HG02885 (cell line): ENCODE measurements at regions not wholly inside any gene's neighbourhood (a gene's known extent, or its start where the extent isn't known, plus 50 kb on each side); places are given as distances from the start of the nearest gene placed in this dataset.

ENCODE experiments used
- ATAC-seq: cut with Tn5 transposase; IDR thresholded peaks from one replicate; pipeline ENCODE4 v1.9.1; 2021; ENCODE audit warnings: mild to moderate bottlenecking; ENCODE audit not compliant: unreplicated experiment, poor library complexity

DNA sequence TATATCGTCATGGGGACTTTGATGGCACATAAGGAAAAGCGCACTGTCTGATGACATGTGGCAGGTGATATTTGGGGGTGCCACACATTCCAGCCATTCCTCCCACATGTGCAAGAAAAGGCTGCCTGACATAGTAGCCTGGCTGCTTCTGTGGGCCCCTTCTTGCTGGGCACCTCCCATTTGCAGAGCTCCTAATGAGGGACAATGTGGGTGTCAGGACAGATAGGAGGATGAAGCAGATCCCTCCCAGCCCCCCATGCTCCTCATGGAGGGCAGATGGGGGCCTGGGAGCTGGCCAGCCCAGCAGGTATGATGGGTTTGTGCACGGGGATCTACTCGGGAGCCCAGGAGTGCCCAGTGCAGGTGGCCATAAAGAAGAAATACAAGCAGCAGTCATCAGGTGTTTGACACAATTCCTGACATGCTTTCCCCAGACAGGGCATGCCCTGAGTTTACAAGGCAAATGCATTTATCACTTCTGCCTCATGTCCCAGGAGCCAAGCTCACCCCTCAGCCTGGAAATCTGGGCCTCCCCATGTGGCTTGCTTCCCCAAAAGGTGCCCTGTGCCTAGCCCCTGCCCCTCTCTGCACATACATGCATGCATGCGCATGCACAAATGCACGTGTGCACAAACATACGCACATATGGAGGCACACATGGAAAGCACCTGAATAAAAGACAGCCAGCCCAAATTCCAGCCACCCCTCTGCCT lies 260.6 kb upstream of the RPL38 start:
- no peak for ATAC-seq

DNA sequence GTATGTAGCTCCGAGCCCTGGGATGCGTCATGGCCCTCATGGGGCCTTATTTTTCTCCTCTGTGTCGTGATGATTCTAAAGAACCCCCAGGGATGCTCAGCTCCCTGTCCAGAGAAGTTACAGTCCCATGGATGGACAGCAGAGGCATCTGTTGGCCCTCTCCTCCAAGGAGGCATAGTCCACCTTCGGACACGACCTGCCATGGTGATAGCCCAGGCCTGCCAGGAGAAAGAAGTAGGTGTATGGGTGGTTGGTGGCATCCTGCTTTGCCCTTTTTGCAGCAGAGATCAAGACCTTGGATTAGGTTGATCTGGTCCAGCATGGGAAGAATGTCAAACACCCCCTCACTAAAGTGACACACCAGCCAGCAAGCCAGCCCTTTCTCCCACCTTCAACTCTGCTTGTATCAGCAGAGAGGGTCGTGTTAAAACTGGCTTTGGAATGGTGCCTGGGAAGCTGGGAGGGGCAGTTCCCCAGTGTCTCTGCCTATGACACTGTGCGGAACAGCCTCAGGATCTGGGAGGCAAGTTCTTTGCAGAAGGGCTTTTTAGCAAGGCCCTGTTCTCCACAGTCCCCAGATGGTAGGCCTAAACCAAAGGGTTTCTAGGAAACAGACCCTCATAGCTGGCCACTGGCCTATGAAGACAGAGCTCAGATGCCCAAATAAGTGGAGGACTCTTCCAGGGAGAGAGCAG lies 259.9 kb upstream of the RPL38 start:
- ATAC-seq = no peak

DNA sequence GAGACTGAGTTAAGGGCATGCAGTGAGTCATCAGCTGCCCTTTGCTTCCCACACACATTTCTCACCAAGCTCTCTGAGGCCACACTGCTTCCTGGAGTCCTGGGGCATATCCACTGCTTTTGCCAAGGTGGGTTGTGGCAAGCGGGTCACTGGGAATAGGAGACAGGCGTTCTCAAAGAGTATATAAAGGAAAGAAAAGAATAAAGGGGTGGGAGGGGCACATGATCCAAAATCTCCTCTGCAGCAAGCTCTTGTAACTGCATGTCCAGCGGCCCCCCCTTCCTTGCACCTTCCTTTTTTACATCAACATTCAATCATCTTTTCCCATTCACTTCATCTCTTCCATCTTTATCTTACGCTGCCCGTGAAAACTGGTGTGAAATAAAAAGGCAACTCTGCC lies 259.1 kb upstream of the RPL38 start:
- ATAC-seq = no peak

DNA sequence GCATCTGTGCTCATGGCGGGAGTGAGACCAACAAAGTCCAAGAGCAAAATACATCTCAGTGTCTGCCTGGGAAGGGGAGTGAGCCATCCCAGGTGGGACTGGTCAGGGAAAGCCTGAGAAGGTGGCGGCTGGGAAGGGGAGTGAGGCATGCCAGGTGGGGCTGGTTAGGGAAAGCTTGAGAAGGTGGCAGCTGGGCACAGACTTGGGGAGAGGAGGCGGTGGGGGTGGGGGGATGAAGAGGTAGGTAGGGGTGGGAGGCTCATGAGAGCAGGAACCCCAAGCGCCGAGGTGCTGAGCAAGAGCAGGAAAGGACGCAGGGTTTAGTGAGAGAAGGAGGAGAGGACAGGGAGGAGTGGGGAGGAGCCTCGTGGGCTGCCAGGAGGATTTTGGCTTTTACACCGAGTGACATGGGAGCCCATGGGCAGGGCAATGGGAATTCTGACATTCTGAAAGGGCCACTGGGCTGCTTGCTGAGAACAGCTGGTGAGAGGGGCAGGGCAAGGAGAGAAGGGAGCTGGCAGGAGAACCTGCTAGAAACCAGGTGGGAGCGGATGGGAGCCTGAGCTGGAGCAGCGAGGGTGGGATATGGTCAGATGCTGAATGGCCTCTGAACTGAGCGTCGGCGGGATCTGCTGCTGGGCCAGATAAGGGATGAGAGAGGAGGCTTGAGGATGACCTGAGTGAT lies 256.1 kb upstream of the RPL38 start:
- no peak for ATAC-seq

DNA sequence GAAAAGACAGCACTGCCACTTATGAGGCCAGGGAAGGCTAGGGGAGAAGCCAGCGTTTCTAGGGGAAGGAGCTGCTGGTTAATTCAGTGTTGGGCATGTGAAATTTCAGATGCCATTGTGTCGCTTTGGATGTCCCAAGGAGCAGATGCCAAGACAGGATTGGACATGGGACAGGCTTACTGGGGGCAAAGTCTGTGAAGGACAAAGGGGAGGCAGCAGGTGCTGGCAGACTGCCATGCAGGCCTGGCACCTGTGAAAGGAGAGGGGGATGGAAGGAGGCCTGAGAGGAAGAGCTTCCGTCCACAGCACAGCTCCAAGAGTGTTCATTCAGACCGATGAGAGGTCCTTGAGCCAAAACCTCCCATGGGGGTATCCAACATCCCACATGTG lies 255.5 kb upstream of the RPL38 start:
- no peak for ATAC-seq

DNA sequence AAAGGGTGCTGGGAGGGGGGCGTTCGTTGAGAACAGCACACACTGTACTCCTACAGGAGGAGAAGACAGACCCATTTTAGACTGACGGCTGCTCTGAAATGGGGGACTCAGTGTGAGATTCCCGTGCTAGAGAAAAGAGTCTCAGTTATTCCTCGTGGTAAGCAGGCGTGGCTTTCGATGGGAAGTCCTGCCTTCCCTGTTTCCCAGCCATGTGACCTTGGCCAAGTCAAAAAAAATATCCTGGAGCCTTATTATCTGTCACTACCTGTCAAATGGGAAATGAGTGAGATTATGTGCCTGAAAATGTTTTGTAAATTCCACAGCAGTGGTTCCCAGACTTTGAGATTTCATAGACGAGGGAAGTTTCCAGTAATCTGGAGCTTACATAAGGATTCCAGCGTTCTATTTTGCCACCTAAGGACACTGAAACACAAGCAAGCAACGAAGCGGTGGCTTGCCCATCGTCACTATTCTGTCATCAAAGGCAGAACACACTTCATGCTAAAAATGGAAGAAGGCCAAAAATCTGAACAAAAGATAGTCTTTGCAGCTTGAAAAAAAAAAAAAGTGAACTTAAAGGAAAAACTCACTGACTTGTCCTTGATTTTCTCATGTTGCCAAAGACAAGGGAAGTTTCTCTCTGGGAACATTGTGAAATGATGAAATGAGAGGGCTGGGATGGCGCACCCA lies 253.4 kb upstream of the RPL38 start:
- ATAC-seq = no peak

DNA sequence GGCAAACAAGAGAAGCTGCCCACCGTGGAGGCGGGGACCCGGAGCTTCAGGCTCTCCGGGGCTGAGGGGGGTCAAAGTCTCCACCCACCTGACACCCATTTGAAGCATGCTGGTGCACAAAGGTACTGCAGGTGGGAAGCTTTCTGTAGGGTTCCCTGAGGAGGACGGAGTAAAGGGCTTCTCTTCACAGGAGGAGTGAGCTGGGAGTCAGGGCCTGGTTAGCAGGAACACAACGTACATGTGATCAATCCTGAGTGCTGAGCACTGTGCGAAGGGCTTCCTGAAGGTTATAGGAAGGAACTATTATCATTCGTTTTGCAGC lies 252.9 kb upstream of the RPL38 start:
- no peak for ATAC-seq

DNA sequence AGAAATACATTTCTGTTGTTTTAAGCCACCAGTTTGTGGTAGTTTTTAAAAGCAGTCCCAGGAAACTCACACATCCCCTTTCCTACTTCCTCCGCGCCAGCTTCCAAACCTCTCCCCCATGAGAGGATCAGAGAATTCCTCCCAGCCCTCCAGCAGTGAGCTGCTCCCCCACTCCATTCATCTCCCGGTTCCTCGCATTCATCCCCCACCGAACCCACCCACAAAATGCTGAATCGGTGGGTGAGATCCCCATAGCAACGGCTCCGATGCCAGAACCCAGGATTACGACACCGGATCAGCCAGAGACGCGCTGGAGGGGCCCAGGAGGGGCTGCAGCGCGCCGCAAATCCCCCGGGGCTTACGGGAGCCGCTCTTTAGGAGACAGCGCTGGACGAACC lies 251.4 kb upstream of the RPL38 start:
- ATAC-seq = no peak

DNA sequence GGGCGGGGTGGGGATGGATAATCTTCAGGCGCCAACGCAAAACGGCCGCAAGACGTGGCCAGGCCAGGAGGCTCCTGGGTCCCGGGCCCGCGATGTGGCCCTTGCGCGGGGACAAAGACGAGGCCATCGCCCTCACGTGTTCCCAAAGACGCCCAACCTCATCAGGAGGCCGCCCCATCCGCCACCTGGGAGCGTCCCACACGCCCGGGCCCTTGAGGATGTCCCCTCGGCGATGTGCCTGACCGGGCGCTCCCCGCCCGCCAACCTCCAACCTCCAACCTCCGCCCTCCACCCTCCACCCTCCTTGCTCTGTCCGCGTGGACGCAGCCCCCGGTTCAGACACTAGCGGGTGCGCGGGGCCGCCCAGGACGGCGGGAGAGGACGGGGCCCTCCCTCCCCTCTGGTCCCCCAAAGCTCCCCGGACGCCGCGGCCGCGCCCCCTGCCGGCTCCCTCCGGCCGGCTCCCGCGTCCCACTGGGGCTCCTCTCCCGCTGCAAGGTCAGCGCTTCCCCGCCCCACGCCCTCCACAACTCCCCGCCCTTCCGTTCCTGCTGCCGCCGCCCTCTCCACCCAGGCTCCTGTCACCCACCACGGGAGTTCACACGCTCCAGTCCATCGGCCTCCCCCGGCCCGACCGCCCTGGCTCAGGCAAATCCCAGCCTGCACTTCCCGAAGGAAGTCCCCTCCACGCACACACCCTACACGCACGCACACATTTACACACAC lies 250.8 kb upstream of the RPL38 start:
- no peak for ATAC-seq

DNA sequence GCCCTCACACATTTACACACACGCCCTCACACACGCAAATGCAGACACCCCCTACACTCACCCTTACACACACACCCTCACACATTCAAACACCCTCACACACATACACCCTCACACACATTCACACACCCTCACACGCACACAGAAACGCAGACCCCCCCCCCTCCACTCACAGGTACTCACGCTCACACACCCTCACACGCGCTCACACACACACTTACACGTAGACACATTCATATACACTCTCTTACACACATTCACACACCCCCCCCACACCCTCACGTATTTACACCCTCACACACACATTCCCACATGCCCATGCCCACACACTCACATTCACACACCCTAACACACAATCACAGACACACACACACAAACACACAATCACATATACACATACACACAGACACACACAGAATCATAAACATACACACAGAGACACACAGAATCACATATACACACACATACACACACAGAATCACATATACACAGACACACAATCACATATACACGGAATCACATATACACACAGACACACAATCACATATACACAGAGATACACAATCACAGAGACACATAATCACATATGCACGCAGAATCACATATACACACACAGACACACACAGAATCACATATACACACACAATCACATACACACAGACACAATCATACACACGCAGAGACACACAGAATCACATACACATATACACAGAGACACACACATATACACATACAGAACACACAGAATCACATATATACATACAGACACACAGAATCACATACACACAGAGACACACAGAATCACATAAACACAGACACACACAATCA lies 250.1 kb upstream of the RPL38 start:
- no peak for ATAC-seq

DNA sequence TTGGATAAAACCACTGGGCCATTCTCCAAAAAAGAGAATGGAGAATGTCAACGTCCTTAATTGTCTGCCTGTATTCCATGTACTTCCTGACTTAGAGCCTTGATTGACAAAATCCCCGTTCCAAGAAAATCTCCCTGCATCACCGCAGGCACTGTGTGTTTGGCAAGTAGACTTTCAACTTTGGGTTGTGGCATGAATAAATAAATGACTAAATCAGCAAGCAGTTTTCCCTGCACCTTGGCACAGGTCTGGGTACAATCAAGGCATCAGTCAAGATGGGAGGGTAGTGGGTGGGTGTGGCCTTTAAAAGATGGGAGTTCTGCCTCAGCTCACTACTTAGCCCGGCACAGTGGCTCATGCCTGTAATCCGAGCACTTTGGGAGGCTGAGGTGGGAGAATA lies 248.5 kb upstream of the RPL38 start:
- no peak for ATAC-seq

DNA sequence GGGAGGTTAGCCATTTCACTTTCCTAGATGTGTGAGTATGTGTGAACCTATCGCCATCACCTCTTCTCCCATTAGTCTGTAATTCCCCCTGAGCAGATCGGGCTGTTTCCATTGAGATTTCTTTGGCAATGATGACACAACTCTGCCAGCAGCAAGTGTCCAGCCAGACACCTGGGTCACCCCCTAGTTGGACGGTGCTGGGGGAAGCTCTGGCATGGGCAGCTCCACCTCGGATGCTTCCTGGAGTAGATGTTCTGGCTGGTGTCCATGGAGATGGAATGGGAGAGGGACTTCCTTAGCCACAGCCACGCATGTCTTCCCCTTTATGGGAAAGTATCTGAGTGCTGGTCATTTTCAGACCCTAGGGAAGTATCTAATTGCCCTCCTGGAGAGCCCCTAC lies 247.9 kb upstream of the RPL38 start:
- ATAC-seq = no peak

DNA sequence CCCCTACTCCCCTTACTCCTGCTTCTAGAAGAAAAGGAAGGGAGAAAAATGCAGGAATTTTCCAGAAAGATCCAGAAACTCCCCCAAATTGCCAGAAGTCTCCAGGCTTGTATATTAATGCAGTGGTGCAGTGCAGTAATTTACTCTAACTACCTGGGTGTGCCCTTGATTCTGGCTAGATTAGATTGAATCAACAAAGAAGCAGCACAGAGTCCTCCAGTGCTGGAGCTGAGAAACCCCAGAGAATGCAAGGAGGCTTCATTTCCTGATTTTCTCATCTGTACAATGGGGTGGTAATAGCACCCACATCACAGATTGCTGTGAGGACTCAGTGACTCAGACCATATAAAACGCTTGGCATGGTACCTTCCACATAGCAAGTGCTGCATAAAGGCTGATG lies 247.3 kb upstream of the RPL38 start:
- no peak for ATAC-seq

DNA sequence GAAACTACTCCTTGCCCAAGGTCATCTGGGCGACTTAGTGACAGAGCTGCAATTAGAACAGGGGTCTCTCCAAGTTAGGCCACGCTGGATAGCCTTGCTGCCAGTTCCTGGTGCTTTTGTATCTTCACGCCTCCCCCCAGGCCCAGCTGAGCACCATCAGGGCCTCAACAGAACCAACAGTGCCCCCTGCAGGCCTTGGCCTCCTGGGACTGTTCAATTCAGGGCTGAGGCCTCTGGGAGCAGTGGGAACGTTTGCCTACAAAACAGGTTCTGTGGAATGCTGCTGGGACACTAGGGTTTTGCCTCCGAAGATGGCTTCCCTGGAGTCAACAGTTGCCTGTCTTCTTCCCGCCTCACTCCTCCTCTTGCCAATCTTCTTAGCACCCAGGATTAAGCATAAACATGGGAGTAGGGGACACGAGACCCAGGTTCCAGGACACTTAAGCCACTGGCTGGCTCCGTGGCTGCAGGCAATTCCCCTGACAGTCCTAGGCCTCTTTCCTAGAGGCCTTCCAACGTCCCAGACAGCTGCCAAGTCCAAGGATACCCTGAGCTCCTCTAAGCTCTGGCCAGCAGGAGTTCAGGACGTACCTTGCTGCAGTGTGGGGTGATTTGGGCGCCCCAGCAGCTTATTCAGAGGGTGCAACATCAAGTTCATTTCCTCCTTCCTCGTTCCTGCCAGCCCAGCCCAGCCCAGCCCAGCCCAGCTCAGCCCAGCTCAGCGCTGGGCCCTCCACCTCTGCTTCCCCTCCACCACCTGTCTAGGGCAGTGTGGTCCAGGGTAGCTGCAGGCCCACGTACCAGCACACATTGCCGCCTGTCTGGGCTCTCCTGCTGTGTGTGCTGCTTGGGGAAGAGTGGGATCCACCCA lies 246.6 kb upstream of the RPL38 start:
- no peak for ATAC-seq

DNA sequence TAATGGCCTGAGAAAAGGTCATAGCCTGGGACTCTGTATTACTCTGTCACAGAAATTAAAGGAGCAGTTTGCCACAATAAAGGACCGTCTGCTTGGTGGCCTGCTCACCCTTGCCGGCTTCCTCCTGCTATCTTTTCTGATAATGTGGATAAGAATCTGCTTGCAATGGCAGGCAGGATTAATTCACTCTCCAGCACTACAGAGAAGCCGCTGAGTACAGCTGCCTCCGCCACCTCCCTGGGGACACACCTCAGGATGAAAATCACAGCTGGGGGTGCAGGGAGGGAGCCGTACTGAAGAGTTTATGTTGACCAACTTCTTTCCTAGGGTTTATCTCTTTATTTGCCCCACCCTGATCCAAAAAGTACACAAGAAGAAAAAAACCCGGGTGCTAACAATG lies 245.9 kb upstream of the RPL38 start:
- no peak for ATAC-seq

DNA sequence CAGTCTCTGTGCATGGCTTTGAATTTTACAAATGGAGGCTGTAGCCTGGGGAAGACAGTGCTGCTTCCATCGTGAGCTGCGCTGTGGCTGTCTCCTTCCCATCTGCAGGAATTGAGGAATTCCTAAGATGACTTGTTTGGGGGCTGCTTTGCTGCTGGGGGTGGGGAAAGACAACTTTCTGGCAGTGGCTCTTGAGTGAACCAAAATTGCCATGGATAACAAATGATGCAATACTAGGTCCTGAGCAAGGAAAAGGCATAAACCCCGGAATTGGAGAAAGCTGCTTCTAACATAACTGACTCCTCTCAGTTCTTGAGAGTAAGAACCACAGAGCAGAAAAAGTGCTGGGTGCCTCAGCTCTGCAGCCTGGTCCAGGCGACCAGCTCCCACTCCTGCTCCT lies 245.0 kb upstream of the RPL38 start:
- no peak for ATAC-seq

DNA sequence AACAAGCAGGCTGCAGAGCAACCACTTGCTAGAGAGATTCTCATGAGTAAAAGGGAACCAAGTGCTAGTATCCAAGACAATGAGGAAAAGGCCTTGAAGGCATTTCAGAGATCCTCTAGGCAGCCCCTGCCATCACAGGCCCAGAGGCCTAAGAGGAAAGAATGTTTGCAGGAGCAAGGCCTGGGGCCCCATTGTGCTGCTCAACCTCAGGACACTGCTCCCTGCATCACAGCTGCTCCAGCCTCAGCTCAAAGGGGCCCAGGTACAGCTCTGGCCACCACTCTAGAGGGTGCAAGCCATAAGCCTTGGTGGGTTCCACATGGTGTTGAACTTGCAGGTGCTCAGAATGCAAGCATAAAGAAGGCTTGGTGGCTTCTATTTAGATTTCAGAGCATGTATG lies 243.0 kb upstream of the RPL38 start:
- ATAC-seq = no peak

DNA sequence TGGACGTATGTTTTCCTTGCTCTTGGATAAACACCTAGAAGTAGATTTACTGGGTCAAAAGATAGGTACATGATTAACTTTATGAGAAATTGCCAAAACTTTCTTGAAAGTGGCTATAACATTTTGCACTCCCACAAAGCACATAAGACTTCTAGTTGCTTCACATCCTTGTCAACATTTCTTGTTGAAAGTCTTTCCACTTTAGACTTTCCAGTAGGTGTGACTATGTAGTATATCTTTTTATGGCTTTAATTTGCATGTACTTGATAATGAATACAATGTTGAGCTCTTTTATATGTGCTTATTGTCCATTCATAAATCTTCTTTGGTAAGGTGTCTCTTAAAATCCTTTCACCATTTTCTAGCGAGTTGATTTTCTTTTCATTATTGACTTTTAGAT lies 241.2 kb upstream of the RPL38 start:
- ATAC-seq = no peak

DNA sequence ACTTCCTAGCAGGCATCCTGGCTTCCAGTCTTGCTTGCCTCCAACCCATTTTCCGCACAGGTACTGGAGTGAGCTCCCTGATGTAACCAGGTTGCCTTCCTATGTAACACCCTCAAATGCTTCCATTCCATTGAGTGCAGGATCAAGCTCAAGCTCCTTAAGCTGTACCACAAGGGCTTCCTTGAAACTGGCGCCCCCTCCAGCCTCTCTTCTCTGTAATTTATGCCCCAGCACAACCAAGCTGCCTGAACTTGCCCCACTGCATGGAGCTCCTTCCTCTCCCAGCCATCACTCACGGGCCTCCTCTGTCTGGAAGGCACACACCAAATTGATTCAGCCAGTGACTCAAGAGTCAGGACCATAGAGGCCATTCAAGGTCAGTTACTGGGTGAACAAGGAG lies 234.8 kb upstream of the RPL38 start:
- ATAC-seq = no peak
